Calu3 (cell line): ENCODE measurements at regions not wholly inside any gene's neighbourhood (a gene's known extent, or its start where the extent isn't known, plus 50 kb on each side); places are given as distances from the start of the nearest gene placed in this dataset.

Source experiments
- BruUV-seq: library from RNA; stranded (reverse); fragments of 400-500 nt; replicated peaks from 2 replicates; lab custom pipeline; 2021; lab: Mats Ljungman, UMichigan
- CTCF ChIA-PET: fragments of 300-600 bp; sonication (Branson Sonifier 250); formaldehyde crosslinking; loops from one replicate; lab custom pipeline; 2022; ENCODE audit warnings: antibody characterized with exemption; lab: Charles Lee
- DNase-seq: peaks from one replicate; pipeline ENCODE4 v3.0.0; 2022
- H3K27ac Mint-ChIP-seq: one replicate; pipeline ENCODE4 v1.8.0; 2022; ENCODE audit warnings: mixed read lengths; ENCODE audit not compliant: unreplicated experiment
- H3K27me3 Mint-ChIP-seq: one replicate; pipeline ENCODE4 v1.8.0; 2022; ENCODE audit warnings: mixed read lengths; ENCODE audit not compliant: unreplicated experiment
- H3K36me3 Mint-ChIP-seq: one replicate; pipeline ENCODE4 v1.8.0; 2022; ENCODE audit warnings: mild to moderate bottlenecking, moderate library complexity, mixed read lengths; ENCODE audit not compliant: insufficient read depth, unreplicated experiment
- H3K4me1 Mint-ChIP-seq: one replicate; pipeline ENCODE4 v1.8.0; 2022; ENCODE audit warnings: mild to moderate bottlenecking, low read depth, mixed read lengths; ENCODE audit not compliant: unreplicated experiment
- H3K4me3 Mint-ChIP-seq: one replicate; pipeline ENCODE4 v1.8.0; 2022; ENCODE audit warnings: mild to moderate bottlenecking, low read depth, moderate library complexity, mixed read lengths; ENCODE audit not compliant: unreplicated experiment
- H3K9me3 Mint-ChIP-seq: one replicate; pipeline ENCODE4 v1.8.0; 2022; ENCODE audit warnings: low read depth, mixed read lengths; ENCODE audit not compliant: unreplicated experiment
- CTCF ChIP-seq: fragments of 200-600 bp; IDR thresholded peaks from one replicate; pipeline ENCODE4 v1.8.0; 2022; ENCODE audit warnings: antibody characterized with exemption; ENCODE audit not compliant: unreplicated experiment
- intact Hi-C: fragments of 100-400 bp; cut with micrococcal nuclease; formaldehyde crosslinking; loops from one replicate; pipeline ENCODE4 v1.10.0; 2022; ENCODE audit not compliant: unreplicated experiment

GRCh38 chr13:107529035-107529434 lies 686.3 kb downstream of the LIG4 start:
- no peaks in the 10 kb centered on the region for H3K27me3 Mint-ChIP-seq
- H3K9me3 Mint-ChIP-seq, result no peaks in the 10 kb centered on the region
- no peaks in the 10 kb centered on the region for H3K4me1 Mint-ChIP-seq
- BruUV-seq, result no TSS peak
- H3K36me3 Mint-ChIP-seq, result no peaks in the 10 kb centered on the region
- TF ChIP-seq CTCF, result no peak
- no peak overlapping the region for H3K27ac Mint-ChIP-seq
- no peak overlapping the region for H3K4me3 Mint-ChIP-seq
- no peak for DNase-seq
- CTCF ChIA-PET, result no interaction called here
- intact Hi-C loops, result no loop called here

- H3K36me3 Mint-ChIP-seq, result no peaks in the 10 kb centered on the region
- BruUV-seq, result no TSS peak
- CTCF ChIA-PET, result no interaction called here
Observed at GRCh38 chr13:107518780-107519179, 696.6 kb downstream of the LIG4 start.

GRCh38 chr13:107518292-107518691 lies 697.0 kb downstream of the LIG4 start:
- H3K4me1 Mint-ChIP-seq, result no peaks in the 10 kb centered on the region
- no peaks in the 10 kb centered on the region for H3K36me3 Mint-ChIP-seq
- CTCF ChIA-PET, result no interaction called here
- intact Hi-C loops, result no loop called here
- no peak for DNase-seq
- BruUV-seq, result no TSS peak
- no peaks in the 10 kb centered on the region for H3K27me3 Mint-ChIP-seq
- H3K9me3 Mint-ChIP-seq, result no peaks in the 10 kb centered on the region
- TF ChIP-seq CTCF, result no peak
- no peak overlapping the region for H3K27ac Mint-ChIP-seq
- no peak overlapping the region for H3K4me3 Mint-ChIP-seq

More at GRCh38 chr13:107518780-107519179, 696.6 kb downstream of the LIG4 start:
- TF ChIP-seq CTCF, result no peak
- H3K4me1 Mint-ChIP-seq, result no peaks in the 10 kb centered on the region
- H3K27me3 Mint-ChIP-seq, result no peaks in the 10 kb centered on the region
- no peak overlapping the region for H3K27ac Mint-ChIP-seq
- DNase-seq, result no peak
- H3K4me3 Mint-ChIP-seq, result no peak overlapping the region
- H3K9me3 Mint-ChIP-seq, result no peaks in the 10 kb centered on the region
- intact Hi-C loops, result no loop called here

GRCh38 chr13:107516517-107516916 lies 698.8 kb downstream of the LIG4 start:
- CTCF ChIA-PET, result interaction anchor here (0.6 kb wide), 1 partner anchor 134 kb away, joined by 3 read pairs; no protein-coding TSS in a partner anchor
- Mint-ChIP-seq H3K4me3 (no peak overlapping the region), H3K4me1 (no peaks in the 10 kb centered on the region), H3K27ac (no peak overlapping the region), H3K27me3 (no peaks in the 10 kb centered on the region), H3K36me3 (no peaks in the 10 kb centered on the region), H3K9me3 (no peaks in the 10 kb centered on the region)
- DNase-seq, result no peak
- no TSS peak for BruUV-seq
- intact Hi-C loops, result no loop called here
- no peak for TF ChIP-seq CTCF

- CTCF ChIA-PET, result no interaction called here
- no peak for TF ChIP-seq CTCF
- Mint-ChIP-seq H3K27me3 (no peaks in the 10 kb centered on the region), H3K4me3 (no peak overlapping the region), H3K36me3 (no peaks in the 10 kb centered on the region), H3K27ac (no peak overlapping the region), H3K4me1 (no peaks in the 10 kb centered on the region), H3K9me3 (no peaks in the 10 kb centered on the region)
- intact Hi-C loops, result no loop called here
- no peak for DNase-seq
- BruUV-seq, result no TSS peak
Observed at GRCh38 chr13:107512551-107512950, 702.8 kb downstream of the LIG4 start.
